MCF 10A (cell line): ENCODE measurements at regions not wholly inside any gene's neighbourhood (a gene's known extent, or its start where the extent isn't known, plus 50 kb on each side); places are given as distances from the start of the nearest gene placed in this dataset.

Experiments used
- BruUV-seq: library from RNA; stranded (reverse); fragments of 400-500 nt; replicated peaks from 2 replicates; lab custom pipeline; 2021; lab: Mats Ljungman, UMichigan
- CTCF ChIA-PET: fragments of 300-600 bp; sonication (Branson Sonifier 250); formaldehyde crosslinking; extraction: SDS; loops from one replicate; lab custom pipeline; 2021; ENCODE audit warnings: antibody characterized with exemption, inconsistent platforms; lab: Yijun Ruan, JAX
- POLR2A ChIA-PET: fragments of 300-600, 350-650 bp; sonication (Branson Sonifier 250); formaldehyde crosslinking; extraction: SDS; loops from one replicate; lab custom pipeline; 2020; ENCODE audit warnings: antibody characterized with exemption, inconsistent platforms; lab: Yijun Ruan, JAX
- DNase-seq: peaks from one replicate; pipeline ENCODE4 v3.0.0-alpha.2; 2018; ENCODE audit not compliant: unreplicated experiment
- H3K27ac Mint-ChIP-seq: one replicate; pipeline ENCODE4 v1.8.0; 2022; ENCODE audit warnings: mild to moderate bottlenecking, low read depth, mixed read lengths; ENCODE audit not compliant: unreplicated experiment
- H3K27me3 Mint-ChIP-seq: one replicate; pipeline ENCODE4 v1.8.0; 2022; ENCODE audit warnings: mixed read lengths; ENCODE audit not compliant: insufficient read depth, unreplicated experiment
- H3K36me3 Mint-ChIP-seq: one replicate; pipeline ENCODE4 v1.8.0; 2022; ENCODE audit warnings: mild to moderate bottlenecking, moderate library complexity, mixed read lengths; ENCODE audit not compliant: insufficient read depth, unreplicated experiment
- H3K4me1 Mint-ChIP-seq: one replicate; pipeline ENCODE4 v1.8.0; 2022; ENCODE audit warnings: mixed read lengths; ENCODE audit not compliant: insufficient read depth, unreplicated experiment
- H3K4me3 Mint-ChIP-seq: one replicate; pipeline ENCODE4 v1.8.0; 2022; ENCODE audit warnings: mild to moderate bottlenecking, moderate library complexity, mixed read lengths; ENCODE audit not compliant: unreplicated experiment
- H3K9me3 Mint-ChIP-seq: one replicate; pipeline ENCODE4 v1.8.0; 2022; ENCODE audit warnings: mixed read lengths; ENCODE audit not compliant: unreplicated experiment
- intact Hi-C: fragments of 100-400 bp; cut with micrococcal nuclease; formaldehyde crosslinking; loops from 2 replicates; pipeline ENCODE4 v1.14.1; 2022
- TF ChIP-seq, protein P1 (sequence below): fragments of 200-600 bp; IDR thresholded peaks from one replicate; pipeline ENCODE4 v1.8.0; 2022; ENCODE audit warnings: antibody characterized with exemption, mild to moderate bottlenecking; ENCODE audit not compliant: unreplicated experiment

DNA sequence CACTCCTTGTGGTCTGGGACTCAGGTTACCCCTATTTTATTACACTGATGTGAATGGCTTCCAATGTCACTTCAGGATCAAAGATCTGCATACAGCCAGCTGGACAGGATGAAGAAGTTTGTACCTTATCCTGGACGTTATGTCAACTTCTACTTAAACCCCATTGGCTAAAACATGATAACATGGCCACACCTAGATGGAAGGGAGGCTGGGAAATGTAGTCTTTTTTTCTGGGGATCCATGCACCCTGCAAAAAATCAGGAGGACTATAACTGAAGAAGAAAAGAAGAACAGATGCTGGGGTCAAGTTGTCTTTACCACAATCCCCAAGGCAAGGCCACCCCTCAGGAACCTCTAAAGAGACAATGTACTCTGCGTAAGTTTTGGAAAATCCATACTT, 459.2 kb downstream of the BCOR start:
- ChIA-PET POLR2A (interaction anchor here (0.6 kb wide), 1 partner anchor 1697 kb away, joined by 3 read pairs; no protein-coding TSS in a partner anchor), CTCF (no interaction called here)
- no TSS peak for BruUV-seq
- intact Hi-C loops = no loop called here
- Mint-ChIP-seq H3K9me3 (no peaks in the 10 kb centered on the region), H3K4me3 (no peak overlapping the region), H3K27me3 (peaks cover 40% of the 10 kb centered on the region), H3K27ac (no peak overlapping the region), H3K4me1 (no peaks in the 10 kb centered on the region), H3K36me3 (no peaks in the 10 kb centered on the region)
- DNase-seq = no peak
- TF ChIP-seq, protein P1, sequence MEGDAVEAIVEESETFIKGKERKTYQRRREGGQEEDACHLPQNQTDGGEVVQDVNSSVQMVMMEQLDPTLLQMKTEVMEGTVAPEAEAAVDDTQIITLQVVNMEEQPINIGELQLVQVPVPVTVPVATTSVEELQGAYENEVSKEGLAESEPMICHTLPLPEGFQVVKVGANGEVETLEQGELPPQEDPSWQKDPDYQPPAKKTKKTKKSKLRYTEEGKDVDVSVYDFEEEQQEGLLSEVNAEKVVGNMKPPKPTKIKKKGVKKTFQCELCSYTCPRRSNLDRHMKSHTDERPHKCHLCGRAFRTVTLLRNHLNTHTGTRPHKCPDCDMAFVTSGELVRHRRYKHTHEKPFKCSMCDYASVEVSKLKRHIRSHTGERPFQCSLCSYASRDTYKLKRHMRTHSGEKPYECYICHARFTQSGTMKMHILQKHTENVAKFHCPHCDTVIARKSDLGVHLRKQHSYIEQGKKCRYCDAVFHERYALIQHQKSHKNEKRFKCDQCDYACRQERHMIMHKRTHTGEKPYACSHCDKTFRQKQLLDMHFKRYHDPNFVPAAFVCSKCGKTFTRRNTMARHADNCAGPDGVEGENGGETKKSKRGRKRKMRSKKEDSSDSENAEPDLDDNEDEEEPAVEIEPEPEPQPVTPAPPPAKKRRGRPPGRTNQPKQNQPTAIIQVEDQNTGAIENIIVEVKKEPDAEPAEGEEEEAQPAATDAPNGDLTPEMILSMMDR = no peak

DNA sequence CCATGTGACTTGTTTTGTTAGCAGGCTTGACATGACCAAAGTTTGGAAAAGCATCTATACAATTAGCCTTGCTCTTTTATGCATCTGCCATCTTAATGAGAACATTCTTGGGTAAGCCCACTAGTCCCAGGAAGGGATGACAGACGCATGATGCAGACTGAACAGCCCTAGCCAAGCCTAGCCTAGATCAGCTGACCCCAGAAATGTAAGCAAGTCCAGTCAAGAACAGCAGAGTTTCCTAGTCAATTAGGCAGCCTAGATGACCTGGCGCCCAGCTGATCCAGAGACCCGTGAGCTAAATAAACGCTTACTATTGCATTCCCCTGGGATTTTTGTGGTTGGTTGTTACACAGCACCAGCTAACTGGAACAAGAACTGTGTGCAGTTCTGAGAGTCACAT, 457.9 kb downstream of the BCOR start:
- TF ChIP-seq, protein P1 = no peak
- no peak overlapping the region for H3K4me3 Mint-ChIP-seq
- ChIA-PET CTCF (no interaction called here), POLR2A (no interaction called here)
- no peaks in the 10 kb centered on the region for H3K4me1 Mint-ChIP-seq
- DNase-seq = no peak
- BruUV-seq = no TSS peak
- peaks cover 42% of the 10 kb centered on the region for H3K27me3 Mint-ChIP-seq
- H3K36me3 Mint-ChIP-seq = no peaks in the 10 kb centered on the region
- no peaks in the 10 kb centered on the region for H3K9me3 Mint-ChIP-seq
- H3K27ac Mint-ChIP-seq = no peak overlapping the region
- intact Hi-C loops = no loop called here

DNA sequence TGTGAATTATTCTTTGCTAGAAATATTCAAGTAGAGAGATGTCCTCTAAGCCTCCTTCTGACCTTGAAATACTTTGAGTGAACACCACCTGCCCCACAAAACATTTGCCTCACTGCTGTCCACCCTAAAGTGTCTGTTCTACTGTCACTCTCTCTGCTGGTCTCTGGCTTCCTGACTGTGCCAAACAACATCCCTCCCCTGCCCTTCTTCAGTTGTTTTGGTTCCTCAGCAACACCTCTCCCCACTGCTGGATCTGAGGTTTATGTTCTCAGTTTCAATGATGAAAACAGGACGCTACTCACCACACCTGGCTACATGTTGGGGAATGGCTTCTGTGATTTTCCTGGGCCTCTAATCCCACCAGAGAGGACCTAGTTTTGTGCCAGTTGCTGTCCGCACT, 456.9 kb downstream of the BCOR start:
- ChIA-PET CTCF (no interaction called here), POLR2A (no interaction called here)
- no peaks in the 10 kb centered on the region for H3K4me1 Mint-ChIP-seq
- no peaks in the 10 kb centered on the region for H3K36me3 Mint-ChIP-seq
- H3K27ac Mint-ChIP-seq = no peak overlapping the region
- DNase-seq = no peak
- no peak overlapping the region for H3K4me3 Mint-ChIP-seq
- H3K27me3 Mint-ChIP-seq = peaks cover 42% of the 10 kb centered on the region
- intact Hi-C loops = no loop called here
- BruUV-seq = no TSS peak
- H3K9me3 Mint-ChIP-seq = no peaks in the 10 kb centered on the region
- TF ChIP-seq, protein P1 = no peak

GRCh38 chrX:39642071-39642470, 455.7 kb downstream of the BCOR start:
- TF ChIP-seq, protein P1 = no peak
- intact Hi-C loops = no loop called here
- POLR2A ChIA-PET = no interaction called here
- no peak overlapping the region for H3K4me3 Mint-ChIP-seq
- CTCF ChIA-PET = no interaction called here
- H3K27ac Mint-ChIP-seq = no peak overlapping the region
- H3K27me3 Mint-ChIP-seq = peaks cover 45% of the 10 kb centered on the region
- BruUV-seq = no TSS peak
- no peak for DNase-seq
- no peaks in the 10 kb centered on the region for H3K9me3 Mint-ChIP-seq
- H3K4me1 Mint-ChIP-seq = no peaks in the 10 kb centered on the region
- H3K36me3 Mint-ChIP-seq = no peaks in the 10 kb centered on the region
